ENCODE measurements at regions not wholly inside any gene's neighbourhood (a gene's known extent, or its start where the extent isn't known, plus 50 kb on each side); places are given as distances from the start of the nearest gene placed in this dataset.

DNA sequence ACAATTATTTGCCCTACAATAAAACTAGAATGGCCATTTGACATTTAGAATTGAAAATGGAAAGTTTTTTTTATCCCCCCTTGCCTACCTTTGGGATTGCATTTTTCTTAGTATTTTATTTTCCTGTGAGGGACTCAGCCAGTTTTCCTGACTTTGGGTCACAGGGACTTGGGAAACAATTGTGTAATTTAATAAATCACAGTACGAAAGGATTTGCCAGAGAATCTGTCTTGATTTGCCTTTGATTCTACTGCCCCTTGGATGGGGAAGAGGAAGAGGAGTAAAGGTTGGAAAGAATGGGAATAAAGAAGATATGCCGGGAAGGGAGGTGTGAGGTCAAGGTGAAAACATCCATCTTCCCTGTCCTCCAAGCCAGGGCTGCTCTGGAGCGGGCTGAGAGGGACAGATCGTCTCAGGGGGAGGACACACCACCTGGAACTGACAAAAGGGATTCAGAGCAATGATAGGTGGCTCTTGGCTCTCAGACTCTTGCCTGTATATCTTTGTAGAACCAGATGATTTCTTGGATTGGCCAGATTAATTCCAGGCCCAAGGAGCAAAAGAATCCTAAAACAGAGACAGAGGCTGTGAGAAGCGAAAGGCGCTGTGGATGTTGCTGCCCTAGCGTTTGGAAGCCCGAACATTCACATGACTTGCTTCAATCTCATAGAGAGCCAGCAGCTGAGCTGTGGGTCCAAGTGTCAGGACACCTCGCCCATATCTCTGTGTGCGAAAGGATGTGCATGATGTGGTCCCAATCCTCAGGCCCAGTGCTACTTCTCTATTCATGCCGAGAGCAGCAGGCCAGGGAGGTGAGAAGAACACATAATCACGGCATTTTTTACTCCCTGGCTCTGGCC, 50.3 kb upstream of the ZEB1 start:
- Histone ChIP-seq H3K4me2 (ENCODE audit: low read length) (no peak overlapping the region), H3K9me3 (ENCODE audit: low read length) (no peaks in the 10 kb centered on the region), H3K4me1 (ENCODE audit: insufficient read depth, low read length) (peaks cover 6% of the 10 kb centered on the region), H3K27ac (ENCODE audit: low read length) (no peak overlapping the region), H3K27me3 (ENCODE audit: low read length) (no peaks in the 10 kb centered on the region), H3K36me3 (ENCODE audit: low read depth, low read length) (no peaks in the 10 kb centered on the region), H3K79me2 (ENCODE audit: low read length) (no peaks in the 10 kb centered on the region), H3F3A (ENCODE audit: low read length, unreplicated experiment) (no peaks in the 10 kb centered on the region), H3K4me3 (ENCODE audit: low read length) (no peak overlapping the region), H4K20me1 (ENCODE audit: low read length) (no peaks in the 10 kb centered on the region), H3K9me2 (replicated peaks; ENCODE audit: low read length) (no peaks in the 10 kb centered on the region), H2AFZ (ENCODE audit: low read length) (no peak overlapping the region), H3K9ac (ENCODE audit: low read length) (no peak overlapping the region)
- TF ChIP-seq EZH2 (IDR thresholded peaks at IDR 0.05; ENCODE audit: low read length, unreplicated experiment) (no peak), EZH2phosphoT487 (IDR thresholded peaks at IDR 0.05; ENCODE audit: borderline replicate concordance, low read length) (no peak)
- TF ChIP-seq, protein P1, sequence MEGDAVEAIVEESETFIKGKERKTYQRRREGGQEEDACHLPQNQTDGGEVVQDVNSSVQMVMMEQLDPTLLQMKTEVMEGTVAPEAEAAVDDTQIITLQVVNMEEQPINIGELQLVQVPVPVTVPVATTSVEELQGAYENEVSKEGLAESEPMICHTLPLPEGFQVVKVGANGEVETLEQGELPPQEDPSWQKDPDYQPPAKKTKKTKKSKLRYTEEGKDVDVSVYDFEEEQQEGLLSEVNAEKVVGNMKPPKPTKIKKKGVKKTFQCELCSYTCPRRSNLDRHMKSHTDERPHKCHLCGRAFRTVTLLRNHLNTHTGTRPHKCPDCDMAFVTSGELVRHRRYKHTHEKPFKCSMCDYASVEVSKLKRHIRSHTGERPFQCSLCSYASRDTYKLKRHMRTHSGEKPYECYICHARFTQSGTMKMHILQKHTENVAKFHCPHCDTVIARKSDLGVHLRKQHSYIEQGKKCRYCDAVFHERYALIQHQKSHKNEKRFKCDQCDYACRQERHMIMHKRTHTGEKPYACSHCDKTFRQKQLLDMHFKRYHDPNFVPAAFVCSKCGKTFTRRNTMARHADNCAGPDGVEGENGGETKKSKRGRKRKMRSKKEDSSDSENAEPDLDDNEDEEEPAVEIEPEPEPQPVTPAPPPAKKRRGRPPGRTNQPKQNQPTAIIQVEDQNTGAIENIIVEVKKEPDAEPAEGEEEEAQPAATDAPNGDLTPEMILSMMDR (conservative IDR thresholded peaks at IDR 0.05; ENCODE audit: low read depth, low read length): no peak
- CTCF ChIA-PET: no interaction called here
- DNase-seq: no peak
- POLR2A ChIA-PET (ENCODE audit: unreplicated experiment): no interaction called here
- intact Hi-C loops (cut with micrococcal nuclease): no loop called here
- no TSS peak for BruUV-seq (replicated peaks)
- no peak for ATAC-seq

All from PC-3 (cell line).